Osteocyte (in vitro differentiated cells): ENCODE measurements at regions not wholly inside any gene's neighbourhood (a gene's known extent, or its start where the extent isn't known, plus 50 kb on each side); places are given as distances from the start of the nearest gene placed in this dataset.

Experiments used
- DNase-seq: peaks from one replicate; pipeline ENCODE4 v3.0.0; 2021; ENCODE audit warnings: mixed read lengths; ENCODE audit not compliant: unreplicated experiment; ENCODE audit errors: extremely low spot score
- H3K27ac Mint-ChIP-seq: one replicate; pipeline ENCODE4 v1.8.0; 2021; ENCODE audit warnings: mild to moderate bottlenecking, mixed read lengths; ENCODE audit not compliant: unreplicated experiment
- H3K27me3 Mint-ChIP-seq: one replicate; pipeline ENCODE4 v1.8.0; 2021; ENCODE audit warnings: mixed read lengths; ENCODE audit not compliant: unreplicated experiment
- H3K36me3 Mint-ChIP-seq: one replicate; pipeline ENCODE4 v1.8.0; 2021; ENCODE audit warnings: mixed read lengths; ENCODE audit not compliant: unreplicated experiment
- H3K4me1 Mint-ChIP-seq: one replicate; pipeline ENCODE4 v1.8.0; 2021; ENCODE audit warnings: mixed read lengths; ENCODE audit not compliant: unreplicated experiment
- H3K4me3 Mint-ChIP-seq: one replicate; pipeline ENCODE4 v1.8.0; 2021; ENCODE audit warnings: mild to moderate bottlenecking, moderate library complexity, mixed read lengths; ENCODE audit not compliant: unreplicated experiment
- H3K9me3 Mint-ChIP-seq: one replicate; pipeline ENCODE4 v1.8.0; 2021; ENCODE audit warnings: mixed read lengths; ENCODE audit not compliant: unreplicated experiment
- CTCF ChIP-seq: fragments of 200-600 bp; sonication (generic); IDR thresholded peaks from 2 replicates; pipeline ENCODE4 v1.5.0; 2021; ENCODE audit warnings: antibody characterized with exemption, mild to moderate bottlenecking, moderate library complexity

GRCh38 chr22:49595465-49596078, 232.1 kb downstream of the BRD1 start:
- H3K27me3 Mint-ChIP-seq: no peaks in the 10 kb centered on the region
- no peak for TF ChIP-seq CTCF
- H3K36me3 Mint-ChIP-seq: no peaks in the 10 kb centered on the region
- no peaks in the 10 kb centered on the region for H3K9me3 Mint-ChIP-seq
- H3K4me1 Mint-ChIP-seq: no peaks in the 10 kb centered on the region
- no peak for DNase-seq
- no peak overlapping the region for H3K27ac Mint-ChIP-seq
- no peak overlapping the region for H3K4me3 Mint-ChIP-seq

GRCh38 chr22:49594078-49594477, 233.6 kb downstream of the BRD1 start:
- no peaks in the 10 kb centered on the region for H3K36me3 Mint-ChIP-seq
- H3K27ac Mint-ChIP-seq: no peak overlapping the region
- H3K4me3 Mint-ChIP-seq: no peak overlapping the region
- DNase-seq: no peak
- H3K27me3 Mint-ChIP-seq: no peaks in the 10 kb centered on the region
- TF ChIP-seq CTCF: no peak
- H3K4me1 Mint-ChIP-seq: no peaks in the 10 kb centered on the region
- H3K9me3 Mint-ChIP-seq: no peaks in the 10 kb centered on the region

- TF ChIP-seq CTCF: no peak
- Mint-ChIP-seq H3K4me1 (no peaks in the 10 kb centered on the region), H3K36me3 (no peaks in the 10 kb centered on the region), H3K9me3 (no peaks in the 10 kb centered on the region), H3K27ac (no peak overlapping the region), H3K4me3 (no peak overlapping the region), H3K27me3 (no peaks in the 10 kb centered on the region)
- DNase-seq: no peak
These were observed 234.2 kb downstream of the BRD1 start for GRCh38 chr22:49593509-49593908.

- no peak for DNase-seq
- H3K4me1 Mint-ChIP-seq: no peaks in the 10 kb centered on the region
- H3K27me3 Mint-ChIP-seq: no peaks in the 10 kb centered on the region
- no peak for TF ChIP-seq CTCF
- H3K27ac Mint-ChIP-seq: no peak overlapping the region
- H3K9me3 Mint-ChIP-seq: no peaks in the 10 kb centered on the region
- no peaks in the 10 kb centered on the region for H3K36me3 Mint-ChIP-seq
- no peak overlapping the region for H3K4me3 Mint-ChIP-seq
These were observed 234.7 kb downstream of the BRD1 start for GRCh38 chr22:49592780-49593501.

GRCh38 chr22:49590851-49591445, 236.7 kb downstream of the BRD1 start:
- no peak for DNase-seq
- Mint-ChIP-seq H3K9me3 (no peaks in the 10 kb centered on the region), H3K27ac (no peak overlapping the region), H3K4me1 (no peaks in the 10 kb centered on the region), H3K27me3 (peaks cover 1% of the 10 kb centered on the region), H3K36me3 (no peaks in the 10 kb centered on the region), H3K4me3 (no peak overlapping the region)
- no peak for TF ChIP-seq CTCF
